ENCODE measurements at regions not wholly inside any gene's neighbourhood (a gene's known extent, or its start where the extent isn't known, plus 50 kb on each side); places are given as distances from the start of the nearest gene placed in this dataset.

- Histone ChIP-seq H3K4me3 (ENCODE audit: low read depth, low read length) (no peak overlapping the region), H3K4me1 (no peaks in the 10 kb centered on the region)
These were observed 531.6 kb upstream of the IGFBP3 start for GRCh38 chr7:46452561-46453135.

DNA sequence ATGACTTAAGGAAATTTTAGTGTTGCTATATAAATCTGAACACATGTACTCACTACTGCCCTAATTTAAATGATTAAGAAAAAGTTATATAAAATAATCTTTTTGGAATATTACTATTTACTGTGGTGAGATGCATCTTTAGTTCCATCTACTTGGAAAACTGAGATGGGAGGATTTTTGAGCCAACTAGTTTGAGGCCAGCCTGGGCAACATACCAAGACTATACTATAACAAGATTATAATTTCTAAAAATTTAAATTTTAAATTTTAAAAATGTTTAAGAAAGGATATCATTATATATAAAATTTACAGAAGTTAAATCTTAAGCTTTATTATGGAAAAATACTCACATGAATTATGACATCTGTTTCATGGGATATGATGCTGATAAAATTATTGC lies 530.8 kb upstream of the IGFBP3 start:
- no peak overlapping the region for H3K4me3 ChIP-seq (ENCODE audit: low read depth, low read length)
- H3K36me3 ChIP-seq: no peaks in the 10 kb centered on the region
- DNase-seq: no peak
- no peaks in the 10 kb centered on the region for H3K27me3 ChIP-seq
- TF ChIP-seq, protein P1, sequence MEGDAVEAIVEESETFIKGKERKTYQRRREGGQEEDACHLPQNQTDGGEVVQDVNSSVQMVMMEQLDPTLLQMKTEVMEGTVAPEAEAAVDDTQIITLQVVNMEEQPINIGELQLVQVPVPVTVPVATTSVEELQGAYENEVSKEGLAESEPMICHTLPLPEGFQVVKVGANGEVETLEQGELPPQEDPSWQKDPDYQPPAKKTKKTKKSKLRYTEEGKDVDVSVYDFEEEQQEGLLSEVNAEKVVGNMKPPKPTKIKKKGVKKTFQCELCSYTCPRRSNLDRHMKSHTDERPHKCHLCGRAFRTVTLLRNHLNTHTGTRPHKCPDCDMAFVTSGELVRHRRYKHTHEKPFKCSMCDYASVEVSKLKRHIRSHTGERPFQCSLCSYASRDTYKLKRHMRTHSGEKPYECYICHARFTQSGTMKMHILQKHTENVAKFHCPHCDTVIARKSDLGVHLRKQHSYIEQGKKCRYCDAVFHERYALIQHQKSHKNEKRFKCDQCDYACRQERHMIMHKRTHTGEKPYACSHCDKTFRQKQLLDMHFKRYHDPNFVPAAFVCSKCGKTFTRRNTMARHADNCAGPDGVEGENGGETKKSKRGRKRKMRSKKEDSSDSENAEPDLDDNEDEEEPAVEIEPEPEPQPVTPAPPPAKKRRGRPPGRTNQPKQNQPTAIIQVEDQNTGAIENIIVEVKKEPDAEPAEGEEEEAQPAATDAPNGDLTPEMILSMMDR (IDR thresholded peaks at IDR 0.05; ENCODE audit: low read depth, low read length): no peak
- no peaks in the 10 kb centered on the region for H3K9me3 ChIP-seq
- H3K4me1 ChIP-seq: no peaks in the 10 kb centered on the region

More at GRCh38 chr7:46452561-46453135, 531.6 kb upstream of the IGFBP3 start:
- no peak for DNase-seq
- no peaks in the 10 kb centered on the region for H3K9me3 ChIP-seq
- H3K27me3 ChIP-seq: no peaks in the 10 kb centered on the region
- no peaks in the 10 kb centered on the region for H3K36me3 ChIP-seq
- TF ChIP-seq, protein P1 (IDR thresholded peaks at IDR 0.05; ENCODE audit: low read depth, low read length): no peak

- H3K4me3 ChIP-seq (ENCODE audit: low read depth, low read length): no peak overlapping the region
- no peaks in the 10 kb centered on the region for H3K27me3 ChIP-seq
- no peak for DNase-seq
- TF ChIP-seq, protein P1 (IDR thresholded peaks at IDR 0.05; ENCODE audit: low read depth, low read length): no peak
- H3K4me1 ChIP-seq: no peaks in the 10 kb centered on the region
- no peaks in the 10 kb centered on the region for H3K9me3 ChIP-seq
- H3K36me3 ChIP-seq: no peaks in the 10 kb centered on the region
These were observed 529.8 kb upstream of the IGFBP3 start for GRCh38 chr7:46450886-46451285.

GRCh38 chr7:46450425-46450824 lies 529.4 kb upstream of the IGFBP3 start:
- Histone ChIP-seq H3K27me3 (no peaks in the 10 kb centered on the region), H3K36me3 (no peaks in the 10 kb centered on the region), H3K9me3 (no peaks in the 10 kb centered on the region), H3K4me1 (no peaks in the 10 kb centered on the region), H3K4me3 (ENCODE audit: low read depth, low read length) (no peak overlapping the region)
- no peak for DNase-seq
- TF ChIP-seq, protein P1 (IDR thresholded peaks at IDR 0.05; ENCODE audit: low read depth, low read length): no peak

DNA sequence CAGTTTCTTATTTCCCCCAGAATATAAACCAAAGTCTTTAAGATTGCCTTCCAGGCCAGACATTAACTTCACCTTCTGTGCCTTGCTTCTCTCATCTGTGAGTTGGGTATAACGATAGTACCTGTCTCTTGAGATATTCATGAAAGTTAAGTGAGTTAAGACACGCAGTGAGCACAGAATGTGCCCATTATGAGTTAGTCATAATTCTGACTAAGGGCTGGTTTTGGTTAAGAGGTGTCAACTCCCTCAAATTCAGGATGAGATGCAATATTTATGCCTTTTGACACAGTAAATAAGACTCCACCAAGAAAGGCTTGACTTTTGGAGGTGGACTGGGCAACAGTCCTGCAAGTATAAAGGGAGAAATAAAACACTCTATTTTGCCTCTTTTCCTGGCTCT lies 528.7 kb upstream of the IGFBP3 start:
- TF ChIP-seq, protein P1 (IDR thresholded peaks at IDR 0.05; ENCODE audit: low read depth, low read length): no peak
- Histone ChIP-seq H3K4me1 (no peaks in the 10 kb centered on the region), H3K27me3 (no peaks in the 10 kb centered on the region), H3K36me3 (no peaks in the 10 kb centered on the region), H3K9me3 (no peaks in the 10 kb centered on the region), H3K4me3 (ENCODE audit: low read depth, low read length) (no peak overlapping the region)
- no peak for DNase-seq

- Histone ChIP-seq H3K36me3 (no peaks in the 10 kb centered on the region), H3K9me3 (no peaks in the 10 kb centered on the region), H3K27me3 (no peaks in the 10 kb centered on the region), H3K4me1 (no peaks in the 10 kb centered on the region), H3K4me3 (ENCODE audit: low read depth, low read length) (no peak overlapping the region)
- DNase-seq: no peak
- TF ChIP-seq, protein P1 (IDR thresholded peaks at IDR 0.05; ENCODE audit: low read depth, low read length): no peak
These were observed 527.4 kb upstream of the IGFBP3 start for GRCh38 chr7:46448478-46448877.

All from BE2C (cell line).